Pulmonary artery endothelial cell (primary cell): ENCODE measurements at regions not wholly inside any gene's neighbourhood (a gene's known extent, or its start where the extent isn't known, plus 50 kb on each side); places are given as distances from the start of the nearest gene placed in this dataset.

Source experiments
- DNase-seq: peaks from one replicate; pipeline ENCODE4 v3.0.0-alpha.2; 2011; ENCODE audit warnings: low read depth, low spot score

DNA sequence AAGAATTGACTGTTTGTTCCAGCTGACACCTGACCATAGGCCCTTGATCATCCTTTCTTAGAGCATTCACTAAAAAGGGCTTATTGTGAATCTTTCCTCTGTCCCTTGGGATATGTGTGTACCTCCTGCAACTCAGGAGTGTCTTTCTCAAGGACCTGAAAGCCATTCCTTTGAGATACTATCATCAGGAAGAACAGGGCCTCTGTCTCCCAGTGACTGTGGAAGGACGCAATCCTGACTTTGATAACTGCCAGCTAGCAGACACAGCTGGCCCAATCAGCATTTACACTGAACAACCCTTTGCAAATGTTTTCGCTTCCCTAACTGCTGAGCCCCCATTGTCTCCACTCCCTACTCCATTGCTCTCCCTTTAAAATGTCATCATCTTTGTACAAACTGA lies 144.4 kb downstream of the RMI1 start:
- no peak for DNase-seq

DNA sequence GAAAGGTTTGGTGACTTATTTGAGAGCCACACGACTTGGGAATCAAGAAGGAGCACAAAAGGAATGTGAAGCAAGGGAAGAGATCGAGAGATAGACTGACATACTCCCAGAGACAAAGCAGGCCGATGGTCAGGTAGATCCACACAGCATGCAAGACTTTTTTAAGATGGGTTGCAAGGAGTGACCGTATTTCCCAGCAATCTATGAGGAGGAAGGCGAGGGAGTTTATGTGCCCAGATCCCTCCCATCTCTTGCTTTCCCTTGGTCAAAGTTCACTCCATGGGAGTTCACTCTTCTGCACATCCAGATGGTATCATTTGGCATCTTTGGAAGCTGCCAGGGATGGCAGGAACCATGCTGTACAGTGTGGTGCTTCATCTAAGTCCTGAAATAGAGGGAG lies 148.9 kb downstream of the RMI1 start:
- no peak for DNase-seq

DNA sequence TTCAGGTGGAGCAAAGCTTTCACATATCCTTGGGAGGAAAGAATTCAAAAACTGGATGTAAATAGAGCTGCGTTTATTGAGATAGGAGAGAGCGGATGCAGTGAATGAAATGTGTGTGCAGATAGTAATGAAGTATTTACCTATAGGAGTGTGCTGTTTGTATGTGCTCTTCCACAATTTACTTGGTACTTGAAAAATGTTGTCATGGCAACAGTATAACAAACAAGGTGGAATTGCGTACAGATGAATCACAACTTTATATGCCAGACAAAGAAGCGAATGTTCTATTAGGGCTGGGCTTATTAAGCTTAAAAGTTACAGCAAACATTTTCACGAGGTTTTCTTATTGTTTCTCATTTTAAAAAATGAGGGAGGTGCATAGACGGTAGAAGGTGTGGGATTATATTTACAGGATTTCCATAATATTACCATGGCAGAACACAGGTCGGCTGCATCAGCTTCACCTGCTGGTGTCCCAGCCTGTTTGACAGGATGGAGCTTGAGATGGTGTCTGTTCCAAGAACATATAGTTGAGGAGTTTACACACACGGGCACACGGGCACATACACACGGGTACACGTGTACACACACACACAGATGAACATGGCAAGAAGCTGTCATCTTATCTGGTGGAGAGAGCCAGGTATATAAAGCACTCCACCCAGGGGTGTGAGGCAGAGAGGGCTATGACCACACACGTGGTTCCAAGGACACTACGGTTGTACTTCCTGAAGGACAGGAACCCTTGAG lies 155.7 kb downstream of the RMI1 start:
- no peak for DNase-seq

DNA sequence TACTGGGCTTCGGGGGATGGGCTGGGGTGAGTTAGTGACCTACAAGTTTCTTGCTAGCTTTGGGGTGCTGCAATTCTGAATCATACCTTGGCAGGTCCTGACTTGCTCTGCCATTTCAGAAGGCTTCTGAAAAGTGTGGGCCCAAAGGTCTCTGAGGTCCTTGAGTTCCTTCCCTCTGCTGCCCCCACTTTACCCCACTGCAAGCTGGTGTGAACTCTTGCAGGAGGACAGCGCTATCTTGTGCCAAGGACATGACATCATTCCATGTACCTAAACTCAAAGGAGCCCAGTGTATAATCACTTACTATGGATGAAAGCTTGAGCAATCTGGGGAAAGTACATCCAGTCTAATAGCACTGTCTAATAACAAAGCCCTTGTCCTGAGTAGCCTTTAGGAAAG lies 157.4 kb downstream of the RMI1 start:
- no peak for DNase-seq

DNA sequence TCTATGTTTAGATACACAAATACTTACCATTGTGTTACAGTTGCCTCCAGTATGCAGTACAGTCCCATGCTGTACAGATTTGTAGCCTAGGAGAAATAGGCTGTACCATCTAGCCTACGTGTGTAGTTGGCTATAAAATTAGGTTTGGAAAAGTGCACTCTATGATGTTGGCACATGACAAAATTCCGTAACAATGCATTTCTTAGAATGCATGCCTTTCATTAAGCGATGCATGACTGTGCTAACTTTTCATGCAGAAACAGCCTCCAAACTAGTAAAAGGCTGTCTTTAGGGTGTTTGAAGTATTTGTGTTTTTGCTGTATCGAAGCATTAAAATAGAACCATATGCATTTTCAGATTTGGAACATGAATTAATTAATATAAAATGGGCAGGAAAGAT lies 157.9 kb downstream of the RMI1 start:
- no peak for DNase-seq

DNA sequence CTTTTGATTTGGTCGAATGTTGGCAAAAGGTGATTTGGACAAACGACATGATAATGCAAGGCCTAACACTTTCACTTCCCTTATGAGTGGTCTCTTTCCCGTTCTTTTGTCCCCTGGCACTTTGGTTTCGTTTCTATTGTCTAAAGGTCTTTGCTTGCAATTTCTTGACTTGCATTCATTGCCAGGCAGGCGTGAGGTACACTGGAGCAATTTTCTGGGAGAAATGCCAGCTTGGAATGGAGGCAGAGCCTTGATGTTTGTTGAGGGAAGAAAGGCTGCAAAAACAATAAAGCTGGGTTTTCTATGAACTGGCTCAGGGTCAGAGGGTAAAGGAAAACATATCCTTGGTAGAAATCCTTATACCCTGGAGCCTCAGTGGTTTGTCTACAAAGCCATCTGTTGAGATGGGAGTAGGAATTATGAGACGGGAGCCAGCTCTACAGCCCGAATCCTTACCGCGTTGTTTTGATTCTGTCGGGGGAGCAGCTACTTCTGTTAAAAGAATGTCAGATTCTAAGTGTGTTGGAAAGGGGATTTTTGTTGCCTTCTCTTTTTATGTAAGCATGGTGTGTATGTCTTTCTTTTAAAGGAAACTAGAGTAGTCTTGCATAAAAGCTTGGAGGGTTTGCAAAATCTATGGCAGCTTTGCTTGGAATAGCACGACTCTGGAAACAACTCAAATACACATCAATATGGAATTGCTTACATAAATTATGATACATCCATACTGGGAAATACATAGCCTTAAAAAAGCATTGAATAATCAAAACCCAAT lies 158.9 kb downstream of the RMI1 start:
- DNase-seq = peak; percentile 86

DNA sequence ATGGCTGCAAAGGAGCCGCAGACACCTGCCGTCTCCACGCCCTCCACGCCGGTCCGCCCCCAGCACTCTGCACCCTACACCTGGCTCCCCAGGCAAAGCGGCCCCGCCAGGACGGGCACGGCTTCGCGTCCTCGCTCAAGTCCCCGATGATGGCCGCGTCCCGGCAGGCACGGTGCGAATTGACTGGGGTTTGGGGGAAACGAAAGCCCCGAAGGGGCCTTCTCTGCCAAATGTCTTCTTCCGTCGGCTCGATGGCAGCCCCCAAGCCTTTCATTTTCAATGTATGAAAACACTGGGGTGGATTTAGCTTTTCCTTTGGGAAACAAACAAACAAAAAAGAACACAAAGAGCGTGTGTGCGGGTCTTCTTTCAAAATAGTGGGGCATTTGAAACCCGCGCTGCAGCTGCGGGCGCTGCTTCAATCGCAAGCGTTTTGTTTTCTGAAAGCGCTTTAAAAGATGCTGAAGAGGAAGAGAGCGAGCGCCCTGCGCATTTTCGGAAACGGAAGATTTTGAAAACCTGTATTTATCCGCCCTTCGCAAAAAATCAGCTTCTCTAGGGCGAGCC lies 160.0 kb downstream of the RMI1 start:
- no peak for DNase-seq

DNA sequence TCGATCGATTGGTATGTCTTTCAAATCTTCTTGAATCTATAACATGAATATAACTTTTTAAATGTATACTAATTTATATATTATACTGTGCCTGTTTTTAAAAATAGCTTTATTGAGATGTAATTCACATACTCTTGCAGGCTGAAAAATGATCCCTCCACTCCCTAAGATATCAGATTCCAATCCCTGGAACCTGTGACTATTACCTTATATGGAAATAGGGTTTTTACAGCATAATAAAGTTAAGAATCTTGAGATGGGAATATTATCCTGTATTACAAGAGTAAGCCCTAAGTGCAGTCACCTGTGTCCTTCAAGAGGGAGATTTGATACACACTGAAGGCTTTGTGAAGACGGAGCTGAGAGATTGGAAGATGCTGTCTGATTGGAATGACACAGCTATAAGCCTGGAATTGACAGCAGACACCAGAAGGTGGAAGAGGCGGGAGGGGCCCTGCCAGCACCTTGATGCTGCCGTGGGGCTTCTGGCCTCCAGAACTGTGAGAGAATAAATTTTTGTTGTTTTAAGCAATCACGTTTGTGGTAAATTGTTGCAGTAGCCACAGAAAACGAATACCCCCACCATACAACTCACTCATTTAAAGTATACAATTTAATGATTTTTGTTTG lies 161.3 kb downstream of the RMI1 start:
- DNase-seq = no peak

DNA sequence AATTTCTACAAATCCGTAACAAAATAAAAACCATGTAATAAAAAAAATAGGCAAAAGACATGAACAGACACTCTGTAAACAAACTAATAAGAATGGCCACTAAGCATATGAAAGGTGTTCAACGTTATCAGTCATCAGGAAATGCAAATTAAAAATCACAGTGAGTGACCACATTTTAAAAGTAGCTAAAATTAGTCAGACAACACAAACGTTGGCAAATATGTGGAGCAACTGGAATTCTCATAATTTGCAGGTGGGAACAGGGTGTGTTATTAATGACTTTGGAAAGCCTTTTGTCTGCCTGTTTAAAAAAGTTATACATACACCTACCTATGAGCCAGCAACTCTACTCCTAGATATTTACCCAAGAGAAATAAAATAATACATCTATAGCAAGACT lies 164.4 kb downstream of the RMI1 start:
- no peak for DNase-seq

DNA sequence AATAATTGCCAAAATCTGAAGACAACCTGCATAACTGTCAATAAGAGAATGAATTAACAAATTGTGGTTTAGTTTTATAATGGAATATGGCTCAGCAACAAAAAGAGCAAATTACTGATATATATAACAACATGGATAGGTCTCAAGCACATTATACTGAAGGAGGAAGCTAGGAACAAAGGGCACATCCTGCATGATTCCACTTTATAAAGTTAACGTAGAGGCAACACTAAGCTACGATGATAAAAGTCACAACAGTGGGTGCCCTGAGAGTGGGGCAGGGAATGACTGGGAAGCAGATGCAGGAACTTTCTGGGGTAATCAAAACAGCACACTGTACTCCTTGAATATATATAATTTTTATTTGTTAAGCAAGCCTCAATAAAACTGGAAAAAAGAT lies 165.2 kb downstream of the RMI1 start:
- DNase-seq = peak; percentile 17

DNA sequence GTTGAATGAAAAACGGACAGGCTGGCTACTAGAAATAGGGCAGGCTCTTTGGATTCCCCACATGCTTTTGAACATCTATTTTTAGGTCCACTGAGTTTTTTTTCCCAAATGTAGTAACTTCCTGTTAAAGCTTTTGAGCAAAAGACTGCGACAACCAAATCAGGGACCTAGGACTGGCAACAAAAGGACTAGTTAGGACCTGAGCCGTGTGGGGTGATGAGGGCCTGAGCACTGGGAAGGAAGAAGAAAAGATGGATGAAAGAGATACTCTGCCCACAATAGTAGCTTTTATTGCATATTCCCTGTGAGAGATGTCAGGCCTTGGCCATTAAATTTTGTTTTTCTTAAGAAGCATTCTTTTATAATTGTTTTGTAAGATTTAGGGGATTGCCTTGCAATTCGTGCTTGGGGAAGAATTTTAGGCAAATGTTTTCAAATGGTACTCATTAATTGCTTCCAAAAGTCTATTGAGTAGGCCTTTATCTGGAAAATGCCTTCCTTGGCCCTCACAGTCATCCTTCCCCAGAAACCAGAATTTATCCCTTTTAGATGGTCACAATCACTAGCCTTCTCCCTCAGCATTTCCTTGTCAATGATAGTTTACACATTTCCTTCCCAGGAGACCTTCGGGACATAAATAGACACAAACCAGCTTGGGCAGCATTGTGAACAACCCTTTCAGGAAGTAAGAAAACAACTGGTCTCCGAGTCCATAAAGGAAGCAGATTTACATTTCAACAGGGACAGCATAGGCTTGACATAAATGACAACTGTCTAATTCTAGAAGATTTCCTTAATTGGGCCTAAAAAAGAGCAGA lies 166.5 kb downstream of the RMI1 start:
- DNase-seq = no peak

DNA sequence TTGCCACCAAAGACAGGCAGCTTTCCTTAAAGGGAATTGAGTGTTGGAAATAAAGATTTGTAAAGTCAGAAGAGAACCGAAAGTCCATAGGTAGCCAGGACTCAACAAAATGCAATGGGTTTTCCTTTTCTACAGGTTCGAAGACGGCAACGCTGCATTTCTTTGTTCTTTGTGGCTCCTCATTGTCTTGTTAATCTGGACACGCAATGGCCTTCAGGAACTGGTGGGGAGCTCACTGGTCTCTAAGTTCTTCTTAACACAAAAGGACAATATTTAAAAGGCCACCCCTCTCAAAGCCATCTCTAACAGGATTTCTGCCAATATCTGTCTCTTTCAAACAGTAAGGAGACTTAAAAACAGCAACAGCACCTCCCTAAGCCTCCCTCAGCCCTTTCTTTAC lies 170.6 kb downstream of the RMI1 start:
- DNase-seq = no peak

DNA sequence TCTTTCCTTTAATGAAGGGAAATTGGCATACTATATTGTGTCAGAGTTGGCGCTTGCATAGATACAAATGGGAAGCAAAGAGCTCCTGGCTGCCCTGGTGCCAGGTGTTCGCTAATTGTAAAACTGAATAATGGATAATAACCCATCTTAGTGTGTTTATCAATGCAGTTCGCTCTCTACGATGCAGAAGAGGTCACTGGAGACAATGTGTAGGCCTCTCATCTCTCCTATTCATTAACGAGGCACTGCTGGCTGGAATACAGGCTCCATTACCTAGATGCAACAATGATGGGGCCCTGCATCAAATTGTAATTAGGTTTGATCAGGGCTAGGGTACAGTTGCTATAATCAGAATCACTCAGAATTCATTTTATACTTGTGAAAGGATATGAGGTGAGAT lies 171.0 kb downstream of the RMI1 start:
- no peak for DNase-seq

DNA sequence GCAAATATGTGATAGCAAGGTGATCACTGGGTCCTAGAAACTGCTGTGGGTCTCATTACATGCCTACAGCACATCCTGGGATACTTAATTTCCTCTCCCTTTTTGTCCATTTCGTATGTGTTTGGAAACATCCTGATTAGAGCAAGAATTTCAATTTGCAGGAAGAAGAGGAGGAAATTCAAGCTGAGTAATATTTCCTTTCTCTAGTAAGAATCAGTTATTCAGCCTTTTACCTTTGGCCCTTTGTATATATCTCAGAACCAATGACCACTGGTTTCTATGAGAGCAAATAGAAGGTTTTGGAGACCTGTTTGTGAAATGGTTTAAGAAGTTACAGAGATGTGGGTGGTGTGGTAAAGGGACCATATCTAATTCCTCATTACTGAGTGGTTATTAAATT lies 171.6 kb downstream of the RMI1 start:
- DNase-seq = peak; percentile 36

DNA sequence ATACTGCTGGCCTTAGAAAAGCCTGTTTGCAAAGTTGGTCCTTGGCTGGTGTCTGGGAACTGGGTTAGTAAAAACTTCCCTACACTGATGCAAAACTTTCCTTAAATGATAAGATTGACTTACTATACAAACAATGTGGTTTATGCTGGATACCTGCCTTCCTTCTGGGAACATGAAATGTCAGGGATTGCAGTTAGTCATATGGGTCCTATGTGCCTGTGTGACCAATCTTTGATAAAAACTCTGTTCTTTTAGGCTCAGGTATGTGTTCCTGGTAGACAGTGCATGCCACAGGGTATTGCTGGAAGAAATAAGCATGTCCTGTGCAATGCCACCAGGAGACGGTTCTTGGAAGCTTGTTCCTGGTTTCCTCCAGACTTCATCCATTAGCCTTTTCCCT lies 173.3 kb downstream of the RMI1 start:
- DNase-seq = no peak

DNA sequence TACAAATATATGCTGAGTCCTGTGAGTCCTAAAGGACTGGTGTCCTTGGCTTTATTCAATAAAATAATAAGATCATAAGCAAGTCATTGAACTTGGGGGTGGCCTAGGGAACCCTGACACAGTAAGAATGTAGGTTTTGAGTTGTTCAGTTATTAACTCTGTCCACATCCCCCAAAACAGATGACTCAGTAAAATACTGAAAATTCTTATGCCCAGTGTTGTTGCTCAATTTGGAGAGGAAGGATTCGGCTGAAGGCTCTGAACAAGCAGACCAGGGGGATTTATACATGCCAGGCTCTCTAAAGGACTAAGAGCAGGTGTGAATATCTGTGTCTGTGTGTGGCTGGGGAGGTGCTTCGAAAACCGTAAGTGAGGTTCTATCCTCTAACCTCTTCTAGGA lies 173.7 kb downstream of the RMI1 start:
- DNase-seq = no peak

DNA sequence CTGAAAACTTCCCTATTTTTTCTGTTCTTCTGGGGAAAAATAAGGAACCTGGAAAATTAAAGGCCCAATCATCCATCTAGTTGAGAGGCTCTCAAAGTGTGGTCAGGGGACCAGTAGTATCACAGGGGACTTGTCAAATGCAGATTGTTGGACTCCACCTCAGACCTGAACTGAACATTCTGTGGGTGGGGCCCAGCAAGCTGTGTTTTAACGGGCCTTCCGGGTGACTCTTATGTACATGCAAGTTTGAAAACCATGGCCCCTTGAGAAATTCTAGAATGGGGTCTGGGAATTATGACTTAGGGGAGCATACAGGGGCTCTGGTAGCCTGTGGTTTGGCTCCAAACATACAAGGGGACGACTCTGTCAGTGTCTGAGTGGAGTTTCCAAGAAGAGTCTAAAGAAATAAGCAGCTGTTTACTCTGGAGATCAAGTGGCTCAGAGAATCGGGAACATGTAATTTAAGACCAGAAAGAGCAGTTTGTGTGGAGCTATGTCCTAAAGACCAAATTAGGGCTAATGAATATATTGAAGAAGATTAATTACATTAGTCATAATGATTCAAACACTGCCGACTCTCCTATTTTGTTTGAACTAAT lies 177.4 kb downstream of the SLC28A3 start:
- DNase-seq = no peak

DNA sequence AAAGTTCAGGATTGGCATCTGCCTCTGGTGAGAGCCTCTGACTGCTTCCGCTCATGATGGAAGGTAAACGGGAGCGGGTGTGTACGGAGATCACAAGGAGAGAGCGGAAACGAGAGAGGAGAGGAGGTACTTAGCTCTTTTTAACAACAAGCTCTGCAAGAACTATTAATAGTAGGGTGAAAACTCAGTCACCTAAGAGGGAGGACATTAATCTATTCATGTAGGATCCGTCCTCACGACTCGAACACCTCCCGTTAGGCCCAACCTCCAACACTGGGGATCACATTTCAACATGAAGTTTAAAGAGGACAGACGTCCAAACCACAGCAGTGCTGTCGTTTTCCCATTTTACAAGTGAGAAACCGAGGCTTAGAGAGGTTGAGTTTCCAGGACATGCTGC lies 173.7 kb downstream of the SLC28A3 start:
- no peak for DNase-seq

DNA sequence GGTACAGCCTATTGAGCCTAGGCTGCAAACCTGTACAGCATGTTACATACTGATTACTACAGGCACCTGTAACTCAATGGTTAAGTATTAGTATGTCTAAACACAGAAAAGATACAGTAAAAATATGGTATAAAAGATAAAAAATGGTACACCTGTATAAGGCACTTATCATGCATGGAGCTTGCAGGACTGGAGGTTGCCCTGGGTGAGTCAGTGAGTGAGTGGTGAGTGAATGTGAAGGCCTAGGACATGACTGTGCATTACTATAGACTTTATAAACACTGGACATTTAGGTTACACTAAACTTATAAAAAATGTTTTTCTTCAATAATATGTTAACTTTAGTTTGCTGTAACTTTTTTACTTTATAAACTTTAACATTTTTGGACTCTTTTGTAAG lies 171.3 kb downstream of the SLC28A3 start:
- no peak for DNase-seq

DNA sequence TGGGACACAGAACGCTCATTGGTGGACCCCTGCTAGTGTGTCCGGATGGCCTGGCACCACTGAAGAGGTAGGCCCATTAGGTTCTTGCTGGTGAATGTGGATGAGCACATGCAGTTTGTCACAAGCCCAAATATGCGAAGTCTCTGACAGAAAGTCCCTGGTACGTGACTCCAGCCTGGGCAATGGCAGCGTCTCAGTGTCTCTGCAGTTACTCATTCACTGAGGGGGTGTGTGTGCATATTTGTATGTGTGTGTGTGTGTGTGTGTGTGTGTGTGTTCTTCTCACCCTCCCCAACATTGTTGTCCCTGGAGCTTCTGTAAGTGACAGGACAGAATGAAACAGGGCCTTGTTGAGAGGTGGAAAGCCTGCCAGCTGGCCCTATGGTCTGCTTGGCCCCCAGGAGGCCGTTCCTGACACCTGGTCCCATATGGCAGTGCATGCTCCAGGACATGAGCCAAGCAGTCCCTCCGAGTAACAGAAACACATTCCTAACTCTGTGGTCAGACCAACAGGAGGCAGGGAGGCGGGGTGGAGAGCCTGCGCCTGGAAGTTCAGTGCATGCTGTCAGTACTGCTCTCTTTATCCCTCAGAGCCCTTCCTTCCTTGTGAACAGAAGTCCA lies 169.9 kb downstream of the SLC28A3 start:
- no peak for DNase-seq

DNA sequence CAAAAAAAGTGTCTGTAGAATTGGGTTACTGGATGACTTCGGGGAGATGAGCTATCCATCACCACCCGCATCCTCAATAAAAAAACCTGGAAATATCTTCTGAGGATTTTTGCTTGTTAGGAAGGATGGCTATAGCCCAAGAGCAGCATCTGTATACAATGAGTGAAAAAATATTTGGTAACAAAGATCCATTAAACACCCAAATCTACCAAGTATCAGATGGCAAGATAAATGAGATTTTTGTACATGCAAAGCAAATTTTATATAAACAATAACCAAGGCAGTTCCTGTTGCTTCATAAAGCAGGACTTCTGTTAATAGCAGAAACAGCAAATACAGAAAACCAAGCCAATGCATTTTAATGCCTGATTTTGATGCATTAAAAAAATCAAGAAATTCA lies 166.6 kb downstream of the SLC28A3 start:
- DNase-seq = no peak
